GM04504 (cell line): ENCODE measurements at regions not wholly inside any gene's neighbourhood (a gene's known extent, or its start where the extent isn't known, plus 50 kb on each side); places are given as distances from the start of the nearest gene placed in this dataset.
"Not testable (repeated sequence)": the region's sequence is repeated elsewhere in the genome, so short reads cannot be mapped to it uniquely, and the experiment has no call there.

Source experiments
- DNase-seq: peaks from one replicate; pipeline ENCODE4 v3.0.0-alpha.2; 2012; ENCODE audit warnings: low read depth

GRCh38 chr10:22079921-22080320 is 76.4 kb upstream of the DNAJC1 start:
- not testable (repeated sequence) for DNase-seq

GRCh38 chr10:22071332-22071731 is 67.8 kb upstream of the DNAJC1 start:
- DNase-seq: no peak

GRCh38 chr10:22067091-22067490 is 63.6 kb upstream of the DNAJC1 start:
- no peak for DNase-seq

- DNase-seq: not testable (repeated sequence)
Measured at GRCh38 chr10:22060984-22061383, 57.5 kb upstream of the DNAJC1 start.

GRCh38 chr10:22058201-22058600 is 54.7 kb upstream of the DNAJC1 start:
- DNase-seq: no peak

GRCh38 chr10:22054961-22055360 is 51.4 kb upstream of the DNAJC1 start:
- DNase-seq: no peak
